GM12878 (cell line): ENCODE measurements at regions not wholly inside any gene's neighbourhood (a gene's known extent, or its start where the extent isn't known, plus 50 kb on each side); places are given as distances from the start of the nearest gene placed in this dataset.

Source experiments
- CHD2 ChIP-seq: IDR thresholded peaks from 2 replicates; pipeline ENCODE4 v1.6.1; 2011; ENCODE audit warnings: low read depth, low read length, improper control_type of control experiment, borderline replicate concordance
- HSF1 ChIP-seq: fragments of 150-350 bp; IDR thresholded peaks from 2 replicates; pipeline ENCODE4 v1.6.1; 2014; ENCODE audit warnings: mild to moderate bottlenecking, low read depth, low read length
- IKZF1 ChIP-seq: fragments of 450-650 bp; conservative IDR thresholded peaks from 2 replicates; pipeline ENCODE4 v1.6.1; 2017; ENCODE audit warnings: antibody characterized with exemption, mild to moderate bottlenecking
- JUNB ChIP-seq: IDR thresholded peaks from 2 replicates; pipeline ENCODE4 v1.6.1; 2016; ENCODE audit warnings: antibody characterized with exemption, mild to moderate bottlenecking
- MTA2 ChIP-seq: fragments of 450-650 bp; IDR thresholded peaks from 2 replicates; pipeline ENCODE4 v1.6.1; 2016; ENCODE audit warnings: low read depth, mild to moderate bottlenecking, moderate library complexity
- PKNOX1 ChIP-seq: fragments of 450-650 bp; IDR thresholded peaks from 2 replicates; pipeline ENCODE4 v1.6.1; 2016; ENCODE audit warnings: mild to moderate bottlenecking
- POU2F2 ChIP-seq: IDR thresholded peaks from 3 replicates; pipeline ENCODE4 v1.6.1; 2011; ENCODE audit warnings: low read depth, mild to moderate bottlenecking, low read length, borderline replicate concordance
- PRDM15 ChIP-seq: fragments of 450-650 bp; formaldehyde crosslinking; IDR thresholded peaks from 2 replicates; pipeline ENCODE4 v1.4.0; 2020; ENCODE audit warnings: mild to moderate bottlenecking, moderate library complexity
- SIX5 ChIP-seq: IDR thresholded peaks from 2 replicates; pipeline ENCODE4 v1.6.1; 2011; ENCODE audit warnings: mild to moderate bottlenecking, low read depth, low read length, moderate library complexity; ENCODE audit not compliant: severe bottlenecking

GRCh38 chr15:59918994-59919951 lies 84.8 kb upstream of the FOXB1 start (continued):
- TF ChIP-seq CHD2 = no peak
- TF ChIP-seq PKNOX1 = peak; percentile 24; the same call in 1 of the 2 replicates
- TF ChIP-seq MTA2 = peak; percentile 34; the same call in 1 of the 2 replicates
- no peak for TF ChIP-seq HSF1
- TF ChIP-seq IKZF1 = peak; percentile 38
- TF ChIP-seq JUNB = peak; percentile 100
- TF ChIP-seq SIX5 = no peak
- TF ChIP-seq POU2F2 = no peak
- TF ChIP-seq PRDM15 = no peak
